ENCODE measurements at regions not wholly inside any gene's neighbourhood (a gene's known extent, or its start where the extent isn't known, plus 50 kb on each side); places are given as distances from the start of the nearest gene placed in this dataset.

DNA sequence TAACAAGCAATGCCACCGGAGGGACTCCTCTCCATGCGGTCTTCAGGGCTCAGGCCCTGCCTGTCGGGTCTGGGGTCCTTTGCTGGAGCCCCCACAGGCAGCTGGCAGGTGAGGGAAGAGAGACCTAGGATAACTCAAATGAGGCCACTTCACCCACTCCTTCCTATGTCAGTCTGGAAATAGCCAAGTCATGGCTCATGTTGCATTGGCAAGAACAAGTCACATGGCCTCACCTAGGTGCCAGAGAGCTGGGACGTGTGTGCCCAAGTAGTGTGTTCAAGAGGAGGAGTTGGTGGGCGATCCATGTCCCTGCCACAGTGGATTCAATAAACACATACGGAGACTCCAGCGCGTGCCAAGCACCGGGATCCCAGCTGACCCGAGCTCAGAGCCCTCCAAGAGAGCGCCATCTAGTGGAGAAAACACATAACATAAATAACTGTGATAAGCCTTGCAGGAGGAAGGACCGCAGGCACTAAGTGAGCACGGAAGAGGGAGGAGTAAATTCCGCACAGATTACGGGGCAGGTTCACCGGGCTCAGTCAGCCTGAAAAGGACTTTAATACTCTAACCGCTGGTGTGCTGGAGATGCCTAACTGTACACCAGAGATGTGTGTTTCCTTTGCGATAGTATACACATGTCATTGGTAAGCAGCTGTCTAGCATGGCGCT lies 580.8 kb downstream of the CCDC171 start:
- TF ChIP-seq CTCF (IDR thresholded peaks at IDR 0.05; ENCODE audit: insufficient read depth, low read length, missing control alignments) = peak; percentile 40
- no peak overlapping the region for H3K4me3 ChIP-seq (ENCODE audit: low read depth, low read length)
- DNase-seq (ENCODE audit: low read depth, low spot score) = no peak
- CTCF ChIA-PET = interaction anchor here (0.6 to 5.8 kb wide), 30 partner anchors 9 to 790 kb away, joined by 3 to 57 read pairs (median 4); no protein-coding TSS in a partner anchor
- POLR2A ChIA-PET = no interaction called here

DNA sequence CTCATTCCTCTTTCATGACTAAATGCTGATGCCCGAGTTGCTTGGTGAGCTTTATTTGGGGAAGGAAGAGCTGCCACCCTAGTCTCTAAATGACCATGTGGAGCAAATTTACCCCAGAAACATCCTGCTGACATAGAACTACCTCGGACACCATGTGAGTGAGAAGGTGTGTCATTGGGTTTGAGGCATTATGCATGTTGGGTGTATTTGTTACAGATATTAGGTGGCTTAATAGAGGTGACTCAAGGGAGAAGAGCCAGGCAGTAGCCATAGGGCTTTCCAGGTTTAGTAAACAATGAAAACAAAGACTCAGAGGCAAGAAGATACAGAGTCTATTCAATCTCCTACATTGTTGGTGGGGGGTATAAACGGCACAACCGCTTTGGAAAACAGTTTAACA lies 581.5 kb downstream of the CCDC171 start:
- no peak overlapping the region for H3K4me3 ChIP-seq (ENCODE audit: low read depth, low read length)
- DNase-seq (ENCODE audit: low read depth, low spot score) = no peak
- ChIA-PET CTCF (interaction anchor here (0.8 to 5.8 kb wide), 19 partner anchors 9 to 790 kb away, joined by 3 to 57 read pairs (median 5); no protein-coding TSS in a partner anchor), POLR2A (no interaction called here)
- TF ChIP-seq CTCF (IDR thresholded peaks at IDR 0.05; ENCODE audit: insufficient read depth, low read length, missing control alignments) = no peak

- no peak for DNase-seq (ENCODE audit: low read depth, low spot score)
- no peak for TF ChIP-seq CTCF (IDR thresholded peaks at IDR 0.05; ENCODE audit: insufficient read depth, low read length, missing control alignments)
- CTCF ChIA-PET = interaction anchor here (0.6 to 4.2 kb wide), 6 partner anchors 9 to 264 kb away, joined by 3 to 22 read pairs (median 5); no protein-coding TSS in a partner anchor
- POLR2A ChIA-PET = no interaction called here
- no peak overlapping the region for H3K4me3 ChIP-seq (ENCODE audit: low read depth, low read length)
Observed at GRCh38 chr9:16135968-16136367, 583.1 kb downstream of the CCDC171 start.

DNA sequence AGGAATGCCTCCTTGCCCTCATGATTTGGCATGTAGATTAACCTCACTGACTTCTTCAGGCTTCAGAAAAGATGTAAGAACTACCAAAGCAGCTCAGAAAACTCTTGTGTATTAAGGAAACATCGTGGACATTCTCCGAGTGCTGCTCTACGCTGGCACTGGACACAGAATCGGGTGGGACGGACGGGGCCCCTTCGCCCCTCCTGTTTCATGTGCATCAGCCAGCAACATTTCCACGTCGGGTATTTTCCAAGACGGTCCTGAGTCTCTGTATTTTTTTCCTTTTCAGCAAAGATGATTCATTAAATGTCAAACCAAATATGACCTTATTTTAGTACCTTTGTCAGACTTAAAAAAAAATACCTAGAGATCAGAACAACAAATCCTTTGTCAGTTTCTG lies 583.6 kb downstream of the CCDC171 start:
- no peak for TF ChIP-seq CTCF (IDR thresholded peaks at IDR 0.05; ENCODE audit: insufficient read depth, low read length, missing control alignments)
- ChIA-PET CTCF (interaction anchor here (0.6 to 4.2 kb wide), 7 partner anchors 9 to 680 kb away, joined by 3 to 22 read pairs (median 4); no protein-coding TSS in a partner anchor), POLR2A (no interaction called here)
- H3K4me3 ChIP-seq (ENCODE audit: low read depth, low read length) = no peak overlapping the region
- DNase-seq (ENCODE audit: low read depth, low spot score) = no peak

DNA sequence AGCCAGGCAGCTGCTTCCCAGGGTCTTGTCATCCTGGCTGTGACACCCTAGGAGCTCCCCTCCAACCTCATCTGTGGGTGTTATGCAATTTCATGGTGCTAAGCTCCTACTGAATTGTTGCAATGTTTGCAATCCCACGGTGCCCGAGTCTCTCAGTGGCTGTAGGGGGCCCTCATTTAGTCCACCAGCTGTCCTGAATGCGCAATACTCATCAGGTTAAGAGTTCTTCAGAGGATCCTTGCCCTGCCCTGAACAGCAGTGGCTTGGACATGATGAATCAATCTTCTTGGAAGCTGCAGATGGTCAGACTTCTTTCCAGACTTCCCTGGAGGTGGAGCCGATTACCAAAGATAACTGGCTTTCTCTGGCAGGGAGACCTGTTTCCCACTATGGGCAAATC lies 584.1 kb downstream of the CCDC171 start:
- TF ChIP-seq CTCF (IDR thresholded peaks at IDR 0.05; ENCODE audit: insufficient read depth, low read length, missing control alignments) = no peak
- CTCF ChIA-PET = interaction anchor here (0.7 to 4.2 kb wide), 7 partner anchors 10 to 680 kb away, joined by 3 to 22 read pairs (median 4); no protein-coding TSS in a partner anchor
- DNase-seq (ENCODE audit: low read depth, low spot score) = no peak
- no peak overlapping the region for H3K4me3 ChIP-seq (ENCODE audit: low read depth, low read length)
- POLR2A ChIA-PET = interaction anchor here (0.6 kb wide), 1 partner anchor 54 kb away, joined by 3 read pairs; no protein-coding TSS in a partner anchor

Measured in AG04449 (cell line).